ENCODE measurements at regions not wholly inside any gene's neighbourhood (a gene's known extent, or its start where the extent isn't known, plus 50 kb on each side); places are given as distances from the start of the nearest gene placed in this dataset.
A peak's percentile ranks its signal among the peaks of the same experiment; 100 is the strongest.
"Not testable (repeated sequence)": the region's sequence is repeated elsewhere in the genome, so short reads cannot be mapped to it uniquely, and the experiment has no call there.

DNA sequence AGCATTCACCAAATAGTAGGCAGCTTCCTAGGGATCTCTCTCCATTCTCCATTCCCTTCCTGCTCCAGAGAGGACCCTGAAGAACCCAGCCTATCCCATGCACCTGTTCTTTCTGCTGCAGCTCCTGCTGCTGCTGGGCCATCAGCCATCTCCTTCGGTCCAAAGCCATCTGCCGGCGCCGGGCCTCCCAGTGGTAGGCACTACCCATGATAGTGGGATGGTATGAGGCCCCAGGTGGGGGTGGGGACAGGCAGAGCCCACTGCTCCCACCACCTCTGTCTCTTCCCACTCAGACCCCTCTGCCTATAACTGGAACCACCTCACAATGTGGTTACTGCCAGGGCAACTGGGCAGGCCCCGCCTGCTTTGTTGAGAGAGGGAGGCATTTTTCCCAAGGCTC lies 69.3 kb upstream of the RNU2-1 start:
- H3K9me2 ChIP-seq (ENCODE audit: insufficient read depth); H3K4me1 ChIP-seq (ENCODE audit: control insufficient read depth in 1 of 2, insufficient read depth in 2 of 2, low read length in 2 of 2); DNase-seq (ENCODE audit: low read depth, low spot score); RAD21 ChIA-PET (ENCODE audit: low non-redundant PET in 1 of 2, low total read pairs in 2 of 2, uncharacterized antibody in 2 of 2, unreplicated experiment in 2 of 2); CTCF ChIA-PET; H3K27ac ChIP-seq (ENCODE audit: low read depth, low read length); H3K9me3 ChIP-seq (ENCODE audit: control insufficient read depth in 1 of 2, insufficient read depth in 1 of 2, low read depth in 1 of 2, low read length in 2 of 2); intact Hi-C loops (cut with micrococcal nuclease); H3K4me2 ChIP-seq (ENCODE audit: low read length); H2AFZ ChIP-seq (ENCODE audit: low read depth, low read length, poor library complexity, severe bottlenecking); POLR2A ChIA-PET; H3K36me3 ChIP-seq (ENCODE audit: control insufficient read depth in 1 of 2, insufficient read depth in 2 of 2, low read length in 2 of 2); H3K79me2 ChIP-seq (ENCODE audit: insufficient read depth, low read length); H3K4me3 ChIP-seq (replicated peaks in 1 of 2; ENCODE audit: low read depth in 1 of 2, low read length in 2 of 2); BruUV-seq (replicated peaks); H4K20me1 ChIP-seq (ENCODE audit: insufficient read depth); H3K9ac ChIP-seq (ENCODE audit: low read length); H3K27me3 ChIP-seq (ENCODE audit: insufficient read depth, low read length): not testable (repeated sequence)
- ATAC-seq: peak; percentile 49

DNA sequence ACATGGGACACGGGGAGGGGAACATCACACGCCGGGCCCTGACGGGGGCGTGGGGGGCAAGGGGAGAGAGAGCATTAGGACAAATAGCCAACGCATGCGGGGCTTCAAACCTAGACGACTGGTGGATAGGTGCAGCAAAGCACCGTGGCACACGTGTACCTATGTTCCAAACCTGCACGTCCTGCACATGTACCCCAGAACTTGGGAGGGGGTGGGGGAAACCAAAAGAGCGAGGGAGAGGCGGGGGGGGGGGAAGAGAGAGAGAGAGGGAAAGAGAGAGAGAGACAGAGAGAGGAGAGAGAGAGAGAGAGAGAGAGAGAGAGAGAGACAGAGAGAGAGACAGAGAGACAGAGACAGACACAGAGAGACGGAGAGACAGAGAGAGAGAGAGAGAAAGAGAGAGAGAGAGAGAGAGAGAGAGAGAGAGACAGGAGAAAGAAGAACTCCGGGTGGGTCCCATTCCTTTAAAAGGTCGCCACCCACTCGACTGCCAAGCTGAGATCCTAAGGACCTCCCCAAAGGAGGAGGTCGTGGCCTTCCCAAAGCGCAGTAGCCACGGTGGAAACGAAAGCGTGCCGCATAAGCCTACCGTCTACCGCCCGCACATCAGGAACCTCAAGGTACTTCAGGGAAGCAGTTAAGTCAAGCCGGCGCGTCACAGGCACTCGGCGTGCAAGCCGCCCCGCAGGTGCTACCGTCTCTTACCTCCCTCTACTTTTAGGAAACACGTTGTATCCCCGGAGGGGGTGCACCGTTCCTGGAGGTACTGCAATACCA lies 65.7 kb upstream of the RNU2-1 start:
- H3K36me3 ChIP-seq (ENCODE audit: control insufficient read depth in 1 of 2, insufficient read depth in 2 of 2, low read length in 2 of 2); H3K79me2 ChIP-seq (ENCODE audit: insufficient read depth, low read length); H2AFZ ChIP-seq (ENCODE audit: low read depth, low read length, poor library complexity, severe bottlenecking); CTCF ChIA-PET; H3K4me3 ChIP-seq (replicated peaks in 1 of 2; ENCODE audit: low read depth in 1 of 2, low read length in 2 of 2); ATAC-seq; intact Hi-C loops (cut with micrococcal nuclease); H3K9me2 ChIP-seq (ENCODE audit: insufficient read depth); H3K4me2 ChIP-seq (ENCODE audit: low read length); DNase-seq (ENCODE audit: low read depth, low spot score); H3K9me3 ChIP-seq (ENCODE audit: control insufficient read depth in 1 of 2, insufficient read depth in 1 of 2, low read depth in 1 of 2, low read length in 2 of 2); H3K4me1 ChIP-seq (ENCODE audit: control insufficient read depth in 1 of 2, insufficient read depth in 2 of 2, low read length in 2 of 2); RAD21 ChIA-PET (ENCODE audit: low non-redundant PET in 1 of 2, low total read pairs in 2 of 2, uncharacterized antibody in 2 of 2, unreplicated experiment in 2 of 2); H4K20me1 ChIP-seq (ENCODE audit: insufficient read depth); H3K27ac ChIP-seq (ENCODE audit: low read depth, low read length); POLR2A ChIA-PET; H3K9ac ChIP-seq (ENCODE audit: low read length); H3K27me3 ChIP-seq (ENCODE audit: insufficient read depth, low read length): not testable (repeated sequence)
- BruUV-seq (replicated peaks): TSS peak; percentile 92

DNA sequence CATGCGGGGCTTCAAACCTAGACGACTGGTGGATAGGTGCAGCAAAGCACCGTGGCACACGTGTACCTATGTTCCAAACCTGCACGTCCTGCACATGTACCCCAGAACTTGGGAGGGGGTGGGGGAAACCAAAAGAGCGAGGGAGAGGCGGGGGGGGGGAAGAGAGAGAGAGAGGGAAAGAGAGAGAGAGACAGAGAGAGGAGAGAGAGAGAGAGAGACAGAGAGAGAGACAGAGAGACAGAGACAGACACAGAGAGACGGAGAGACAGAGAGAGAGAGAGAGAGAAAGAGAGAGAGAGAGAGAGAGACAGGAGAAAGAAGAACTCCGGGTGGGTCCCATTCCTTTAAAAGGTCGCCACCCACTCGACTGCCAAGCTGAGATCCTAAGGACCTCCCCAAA lies 55.9 kb upstream of the RNU2-1 start:
- intact Hi-C loops (cut with micrococcal nuclease); H3K4me1 ChIP-seq (ENCODE audit: control insufficient read depth in 1 of 2, insufficient read depth in 2 of 2, low read length in 2 of 2); H3K4me3 ChIP-seq (replicated peaks in 1 of 2; ENCODE audit: low read depth in 1 of 2, low read length in 2 of 2); H3K9me3 ChIP-seq (ENCODE audit: control insufficient read depth in 1 of 2, insufficient read depth in 1 of 2, low read depth in 1 of 2, low read length in 2 of 2); H3K79me2 ChIP-seq (ENCODE audit: insufficient read depth, low read length); H3K9me2 ChIP-seq (ENCODE audit: insufficient read depth); H2AFZ ChIP-seq (ENCODE audit: low read depth, low read length, poor library complexity, severe bottlenecking); H4K20me1 ChIP-seq (ENCODE audit: insufficient read depth); H3K36me3 ChIP-seq (ENCODE audit: control insufficient read depth in 1 of 2, insufficient read depth in 2 of 2, low read length in 2 of 2); ATAC-seq; H3K27me3 ChIP-seq (ENCODE audit: insufficient read depth, low read length); H3K27ac ChIP-seq (ENCODE audit: low read depth, low read length); POLR2A ChIA-PET; H3K4me2 ChIP-seq (ENCODE audit: low read length); BruUV-seq (replicated peaks); DNase-seq (ENCODE audit: low read depth, low spot score); H3K9ac ChIP-seq (ENCODE audit: low read length); RAD21 ChIA-PET (ENCODE audit: low non-redundant PET in 1 of 2, low total read pairs in 2 of 2, uncharacterized antibody in 2 of 2, unreplicated experiment in 2 of 2); CTCF ChIA-PET: not testable (repeated sequence)

DNA sequence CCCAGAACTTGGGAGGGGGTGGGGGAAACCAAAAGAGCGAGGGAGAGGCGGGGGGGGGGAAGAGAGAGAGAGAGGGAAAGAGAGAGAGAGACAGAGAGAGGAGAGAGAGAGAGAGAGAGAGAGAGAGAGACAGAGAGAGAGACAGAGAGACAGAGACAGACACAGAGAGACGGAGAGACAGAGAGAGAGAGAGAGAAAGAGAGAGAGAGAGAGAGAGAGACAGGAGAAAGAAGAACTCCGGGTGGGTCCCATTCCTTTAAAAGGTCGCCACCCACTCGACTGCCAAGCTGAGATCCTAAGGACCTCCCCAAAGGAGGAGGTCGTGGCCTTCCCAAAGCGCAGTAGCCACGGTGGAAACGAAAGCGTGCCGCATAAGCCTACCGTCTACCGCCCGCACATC lies 49.8 kb upstream of the RNU2-1 start:
- H3K9me3 ChIP-seq (ENCODE audit: control insufficient read depth in 1 of 2, insufficient read depth in 1 of 2, low read depth in 1 of 2, low read length in 2 of 2); H4K20me1 ChIP-seq (ENCODE audit: insufficient read depth); RAD21 ChIA-PET (ENCODE audit: low non-redundant PET in 1 of 2, low total read pairs in 2 of 2, uncharacterized antibody in 2 of 2, unreplicated experiment in 2 of 2); intact Hi-C loops (cut with micrococcal nuclease); POLR2A ChIA-PET; H3K9me2 ChIP-seq (ENCODE audit: insufficient read depth); H3K27me3 ChIP-seq (ENCODE audit: insufficient read depth, low read length); H3K4me2 ChIP-seq (ENCODE audit: low read length); H3K4me1 ChIP-seq (ENCODE audit: control insufficient read depth in 1 of 2, insufficient read depth in 2 of 2, low read length in 2 of 2); BruUV-seq (replicated peaks); H3K9ac ChIP-seq (ENCODE audit: low read length); H3K36me3 ChIP-seq (ENCODE audit: control insufficient read depth in 1 of 2, insufficient read depth in 2 of 2, low read length in 2 of 2); H3K27ac ChIP-seq (ENCODE audit: low read depth, low read length); H3K79me2 ChIP-seq (ENCODE audit: insufficient read depth, low read length); H3K4me3 ChIP-seq (replicated peaks in 1 of 2; ENCODE audit: low read depth in 1 of 2, low read length in 2 of 2); H2AFZ ChIP-seq (ENCODE audit: low read depth, low read length, poor library complexity, severe bottlenecking); ATAC-seq; DNase-seq (ENCODE audit: low read depth, low spot score); CTCF ChIA-PET: not testable (repeated sequence)
